Endothelial cell of umbilical vein (primary cell): ENCODE measurements at regions not wholly inside any gene's neighbourhood (a gene's known extent, or its start where the extent isn't known, plus 50 kb on each side); places are given as distances from the start of the nearest gene placed in this dataset.

Source experiments
- BruUV-seq: library from RNA; stranded (reverse); fragments of 400-500 nt; replicated peaks from 2 replicates; lab custom pipeline; 2021; lab: Mats Ljungman, UMichigan
- CTCF ChIA-PET: fragments of 300-600, 350-600 bp; sonication (Branson Sonifier 250); formaldehyde crosslinking; loops from one replicate; lab custom pipeline; 2021; ENCODE audit warnings: antibody characterized with exemption, inconsistent platforms; lab: Charles Lee
- POLR2A ChIA-PET: fragments of 300-600, 350-600 bp; sonication (Branson Sonifier 250); formaldehyde crosslinking; loops from one replicate; lab custom pipeline; 2021; ENCODE audit warnings: antibody characterized with exemption, inconsistent platforms; lab: Charles Lee
- DNase-seq: peaks from one replicate; pipeline ENCODE4 v3.0.0-alpha.2; 2011; ENCODE audit warnings: low read depth, low spot score
- FAIRE-seq: peaks from 2 replicates; lab custom pipeline; 2011; peaks lifted over from hg19 to GRCh38; lab: Jason Lieb, UNC
- H2AFZ ChIP-seq: 2 replicates; pipeline ENCODE4 v1.6.0; 2012; ENCODE audit warnings: low read depth, low read length, control low read depth, inconsistent platforms
- H3K27ac ChIP-seq: 2 replicates; pipeline ENCODE4 v1.5.1; 2011; ENCODE audit warnings: low read depth, mild to moderate bottlenecking, control low read depth, low read length, moderate library complexity; ENCODE audit not compliant: insufficient read depth
- H3K27me3 ChIP-seq, 2 experiments: 2 replicates each; pipeline versions ENCODE4 v1.6.0 to v1.6.1; 2011; ENCODE audit warnings: low read length in 2 of 2, mixed read lengths in 1 of 2; ENCODE audit not compliant: control insufficient read depth in 2 of 2, insufficient read depth in 2 of 2
- H3K36me3 ChIP-seq, 2 experiments: 2 replicates in 1 of 2; 3 replicates in 1 of 2; pipeline ENCODE4 v1.5.1; 2011; ENCODE audit warnings: low read length in 2 of 2, mild to moderate bottlenecking in 1 of 2, moderate library complexity in 1 of 2; ENCODE audit not compliant: control insufficient read depth in 2 of 2, insufficient read depth in 2 of 2; ENCODE audit errors: extremely low read depth in 1 of 2
- H3K4me1 ChIP-seq: 3 replicates; pipeline ENCODE4 v1.5.1; 2011; ENCODE audit warnings: mild to moderate bottlenecking, low read length; ENCODE audit not compliant: control insufficient read depth, insufficient read depth; ENCODE audit errors: extremely low read depth
- H3K4me2 ChIP-seq: 2 replicates; pipeline ENCODE4 v1.6.1; 2011; ENCODE audit warnings: low read length, control low read depth, mixed read lengths; ENCODE audit not compliant: insufficient read depth
- H3K4me3 ChIP-seq, 3 experiments: fragments of 200-600 bp in 1 of 3; sonication (generic), shearing (Covaris generic) in 1 of 3; replicated peaks in 1 of 3; 2 replicates each; pipeline ENCODE4 v1.5.1; 2011 to 2016; ENCODE audit warnings: control low read depth in 3 of 3, low read length in 3 of 3, mild to moderate bottlenecking in 2 of 3, inconsistent platforms in 1 of 3, low read depth in 1 of 3, moderate library complexity in 1 of 3; ENCODE audit not compliant: insufficient read depth in 1 of 3
- H3K79me2 ChIP-seq: 2 replicates; pipeline ENCODE4 v1.6.0; 2012; ENCODE audit warnings: low read length, inconsistent platforms; ENCODE audit not compliant: control insufficient read depth, insufficient read depth
- H3K9ac ChIP-seq: replicated peaks from 2 replicates; pipeline ENCODE3; 2011; ENCODE audit warnings: low read length, control low read depth; ENCODE audit not compliant: insufficient read depth; ENCODE audit errors: extremely low read depth
- H3K9me1 ChIP-seq: replicated peaks from 3 replicates; pipeline ENCODE4 v1.6.0; 2011; ENCODE audit warnings: mild to moderate bottlenecking, low read length; ENCODE audit not compliant: control insufficient read depth, insufficient read depth; ENCODE audit errors: extremely low read depth
- H3K9me3 ChIP-seq: replicated peaks from 2 replicates; pipeline ENCODE4 v1.5.1; 2012; ENCODE audit warnings: low read length, inconsistent platforms; ENCODE audit not compliant: control insufficient read depth, insufficient read depth
- H4K20me1 ChIP-seq: replicated peaks from 2 replicates; pipeline ENCODE3; 2011; ENCODE audit warnings: mild to moderate bottlenecking, low read length; ENCODE audit not compliant: control insufficient read depth, insufficient read depth; ENCODE audit errors: extremely low read depth
- CTCF ChIP-seq, 2 donors: IDR thresholded peaks; 1 replicate in 1 of 2; 2 replicates in 1 of 2; pipeline ENCODE4 v1.5.1; 2011; ENCODE audit warnings: low read length in 2 of 2, mild to moderate bottlenecking in 2 of 2, moderate library complexity in 2 of 2, control low read depth in 1 of 2, inconsistent platforms in 1 of 2, low read depth in 1 of 2; ENCODE audit not compliant: insufficient read depth in 1 of 2; ENCODE audit errors: extremely low read depth in 1 of 2
- EZH2 ChIP-seq: IDR thresholded peaks from 2 replicates; pipeline ENCODE4 v1.6.1; 2012; ENCODE audit warnings: borderline replicate concordance, low read depth, mild to moderate bottlenecking, moderate library complexity, low read length, inconsistent platforms; ENCODE audit not compliant: severe bottlenecking
- FOS ChIP-seq: IDR thresholded peaks from 2 replicates; pipeline ENCODE4 v1.6.1; 2011; ENCODE audit warnings: mild to moderate bottlenecking, low read length, moderate library complexity, borderline replicate concordance; ENCODE audit not compliant: insufficient read depth
- GATA2 ChIP-seq: IDR thresholded peaks from 2 replicates; pipeline ENCODE4 v1.7.0; 2011; ENCODE audit warnings: low read depth, mild to moderate bottlenecking, moderate library complexity, mixed read lengths, low read length; ENCODE audit not compliant: insufficient read length, insufficient read depth
- JUN ChIP-seq: IDR thresholded peaks from 2 replicates; pipeline ENCODE4 v1.6.1; 2011; ENCODE audit warnings: borderline replicate concordance, low read depth; ENCODE audit not compliant: insufficient read length, insufficient read depth
- POLR2A ChIP-seq: IDR thresholded peaks from 2 replicates; pipeline ENCODE4 v1.6.1; 2012; ENCODE audit warnings: low read depth, mild to moderate bottlenecking, control low read depth, low read length
- dilution Hi-C: fragments of 300-500 bp; cut with MboI; formaldehyde crosslinking; loops from one replicate; pipeline ENCODE4 v1.15.0; 2019; ENCODE audit warnings: low sequenced_read_pairs; ENCODE audit not compliant: extremely low pct_ligation_motif_present
- intact Hi-C: fragments of 100-400 bp; cut with micrococcal nuclease; formaldehyde crosslinking; loops from one replicate; pipeline ENCODE4 v1.10.0; 2022

GRCh38 chr11:38005597-38005996, 1407.6 kb upstream of the RAG2 start:
- Histone ChIP-seq H3K4me2 (peak overlapping the region; percentile 45), H3K4me1 (peaks cover 26% of the 10 kb centered on the region), H4K20me1 (no peaks in the 10 kb centered on the region), H3K9ac (no peak overlapping the region), H3K27me3 (no peaks in the 10 kb centered on the region), H3K36me3 (no peaks in the 10 kb centered on the region), H3K79me2 (no peaks in the 10 kb centered on the region), H3K9me1 (no peaks in the 10 kb centered on the region), H2AFZ (no peak overlapping the region), H3K9me3 (no peaks in the 10 kb centered on the region), H3K27ac (peak overlapping the region; percentile 54), H3K4me3 (no peak overlapping the region)
- ChIA-PET CTCF (interaction anchor here (1.1 to 1.7 kb wide), 2 partner anchors 15 to 59 kb away, joined by 3 to 5 read pairs; no protein-coding TSS in a partner anchor), POLR2A (no interaction called here)
- intact Hi-C loops = loop anchor here (1.0 to 2.0 kb wide), 2 partner anchors 14 to 33 kb away; no protein-coding TSS in a partner anchor
- DNase-seq (peak; percentile 70), FAIRE-seq (no peak)
- TF ChIP-seq CTCF (IDR thresholded peaks at IDR 0.05; ENCODE audit: extremely low read depth in 1 of 2, insufficient read depth in 1 of 2, low read depth in 1 of 2, low read length in 2 of 2) = no peak
- no peak for TF ChIP-seq POLR2A
- TF ChIP-seq EZH2 = no peak
- TF ChIP-seq GATA2 = no peak
- peak; percentile 40 for TF ChIP-seq FOS
- TF ChIP-seq JUN = peak; percentile 38
- dilution Hi-C loops = no loop called here
- BruUV-seq = no TSS peak

GRCh38 chr11:37999171-37999570, 1401.1 kb upstream of the RAG2 start:
- no peaks in the 10 kb centered on the region for H3K9me3 ChIP-seq
- no TSS peak for BruUV-seq
- FAIRE-seq (no peak), DNase-seq (no peak)
- H2AFZ ChIP-seq = no peak overlapping the region
- no peak overlapping the region for H3K9ac ChIP-seq
- no peaks in the 10 kb centered on the region for H4K20me1 ChIP-seq
- H3K4me1 ChIP-seq = no peaks in the 10 kb centered on the region
- ChIA-PET CTCF (no interaction called here), POLR2A (no interaction called here)
- intact Hi-C loops = no loop called here
- no peak overlapping the region for H3K4me2 ChIP-seq
- no peaks in the 10 kb centered on the region for H3K27me3 ChIP-seq
- dilution Hi-C loops = no loop called here
- TF ChIP-seq JUN (no peak), CTCF (IDR thresholded peaks at IDR 0.05; ENCODE audit: extremely low read depth in 1 of 2, insufficient read depth in 1 of 2, low read depth in 1 of 2, low read length in 2 of 2) (no peak), EZH2 (no peak), FOS (no peak), GATA2 (no peak)
- no peak overlapping the region for H3K27ac ChIP-seq
- no peaks in the 10 kb centered on the region for H3K79me2 ChIP-seq
- no peaks in the 10 kb centered on the region for H3K36me3 ChIP-seq
- H3K9me1 ChIP-seq = no peaks in the 10 kb centered on the region
- no peak overlapping the region for H3K4me3 ChIP-seq
